HUES6 (cell line): ENCODE measurements at regions not wholly inside any gene's neighbourhood (a gene's known extent, or its start where the extent isn't known, plus 50 kb on each side); places are given as distances from the start of the nearest gene placed in this dataset.
"Not testable (repeated sequence)": the region's sequence is repeated elsewhere in the genome, so short reads cannot be mapped to it uniquely, and the experiment has no call there.

Experiments
- H3K27ac ChIP-seq: 2 replicates; pipeline ENCODE4 v1.7.0; 2013; ENCODE audit warnings: low read depth, mild to moderate bottlenecking, low read length, inconsistent platforms
- H3K27me3 ChIP-seq: 2 replicates; pipeline ENCODE4 v1.6.1; 2013; ENCODE audit warnings: low read length; ENCODE audit not compliant: control insufficient read depth, insufficient read depth
- H3K36me3 ChIP-seq: 2 replicates; pipeline ENCODE4 v1.6.1; 2013; ENCODE audit warnings: low read length; ENCODE audit not compliant: control insufficient read depth, insufficient read depth
- H3K4me1 ChIP-seq: 2 replicates; pipeline ENCODE4 v1.6.1; 2013; ENCODE audit warnings: low read length; ENCODE audit not compliant: control insufficient read depth, insufficient read depth
- H3K4me3 ChIP-seq: 2 replicates; pipeline ENCODE4 v1.5.1; 2013; ENCODE audit warnings: low read depth, low read length
- H3K9ac ChIP-seq: one replicate; pipeline ENCODE4 v1.6.1; 2013; ENCODE audit warnings: mild to moderate bottlenecking, low read length
- H3K9me3 ChIP-seq: 2 replicates; pipeline ENCODE4 v1.6.1; 2013; ENCODE audit warnings: low read depth, low read length; ENCODE audit not compliant: control insufficient read depth, insufficient read depth

DNA sequence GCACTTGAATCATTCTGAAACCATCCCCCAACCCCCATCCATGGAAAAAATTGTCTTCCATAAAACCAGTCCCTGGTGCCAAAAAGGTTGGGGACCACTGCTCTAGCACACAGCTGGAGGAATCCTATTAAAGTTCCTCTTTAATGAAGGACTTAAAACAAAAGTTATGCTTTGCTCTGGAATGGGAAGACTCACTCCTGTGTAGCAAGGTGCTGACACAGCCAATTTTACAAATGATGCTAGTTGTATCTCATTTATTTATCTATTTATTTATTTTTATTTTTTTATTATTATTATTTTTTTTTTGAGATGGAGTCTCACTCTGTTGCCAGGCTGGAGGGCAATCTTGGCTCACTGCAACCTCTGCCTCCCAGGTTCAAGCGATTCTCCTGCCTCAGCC, 58.9 kb upstream of the NDUFV2 start:
- no peaks in the 10 kb centered on the region for H3K27me3 ChIP-seq
- no peak overlapping the region for H3K4me3 ChIP-seq
- no peak overlapping the region for H3K27ac ChIP-seq
- peaks cover under 1% of the 10 kb centered on the region; the same call in 1 of the 2 replicates for H3K4me1 ChIP-seq
- H3K9ac ChIP-seq = no peak overlapping the region
- H3K9me3 ChIP-seq = peaks cover 6% of the 10 kb centered on the region; the same call in 1 of the 2 replicates
- no peaks in the 10 kb centered on the region for H3K36me3 ChIP-seq

GRCh38 chr18:9047715-9048114, 54.8 kb upstream of the NDUFV2 start:
- H3K4me3 ChIP-seq = no peak overlapping the region
- no peak overlapping the region for H3K9ac ChIP-seq
- H3K36me3 ChIP-seq = no peaks in the 10 kb centered on the region
- H3K27me3 ChIP-seq = no peaks in the 10 kb centered on the region
- peaks cover 41% of the 10 kb centered on the region for H3K9me3 ChIP-seq
- no peak overlapping the region for H3K27ac ChIP-seq
- H3K4me1 ChIP-seq = no peaks in the 10 kb centered on the region

DNA sequence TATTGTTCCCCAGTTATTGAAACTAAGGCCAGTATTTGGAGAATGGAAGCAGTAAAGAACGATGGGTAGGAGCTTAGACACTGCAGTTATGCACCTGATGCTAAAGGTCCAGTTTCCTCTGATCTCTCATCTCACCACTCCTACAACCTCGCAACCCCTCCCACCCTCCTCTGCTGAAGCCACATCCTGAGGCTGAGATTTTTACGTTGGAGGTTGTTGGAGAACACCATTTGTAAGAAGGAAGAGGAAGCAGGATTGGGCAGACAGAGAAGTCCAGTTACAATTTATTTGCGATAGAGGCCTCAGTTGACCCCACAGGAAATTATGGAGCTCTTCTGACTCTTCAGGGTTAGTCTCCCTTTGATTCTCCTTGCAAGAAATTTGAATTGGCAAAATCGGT, 54.3 kb upstream of the NDUFV2 start:
- no peak overlapping the region for H3K9ac ChIP-seq
- H3K4me1 ChIP-seq = no peaks in the 10 kb centered on the region
- no peaks in the 10 kb centered on the region for H3K36me3 ChIP-seq
- no peak overlapping the region for H3K4me3 ChIP-seq
- H3K9me3 ChIP-seq = peaks cover 47% of the 10 kb centered on the region
- no peak overlapping the region for H3K27ac ChIP-seq
- H3K27me3 ChIP-seq = no peaks in the 10 kb centered on the region

- Histone ChIP-seq H3K27me3 (no peaks in the 10 kb centered on the region), H3K27ac (no peak overlapping the region)
Observed at GRCh38 chr18:9048808-9049494, 53.5 kb upstream of the NDUFV2 start.

DNA sequence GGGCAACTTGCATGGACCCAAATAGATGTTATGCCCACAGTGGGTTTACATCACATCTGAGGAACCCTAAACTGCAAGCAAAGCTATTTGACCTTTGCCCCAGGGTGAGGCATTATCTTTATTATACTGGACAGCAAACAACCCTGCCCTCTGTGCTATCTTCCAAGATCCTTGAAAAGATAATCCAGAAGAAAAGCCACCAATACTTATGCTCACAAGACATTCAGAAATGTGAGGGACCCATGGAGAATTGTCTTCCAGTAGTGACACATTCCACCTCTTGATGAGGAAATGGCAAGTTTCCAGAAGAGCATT, 53.0 kb upstream of the NDUFV2 start:
- peaks cover 54% of the 10 kb centered on the region for H3K9me3 ChIP-seq

More at GRCh38 chr18:9048808-9049494, 53.5 kb upstream of the NDUFV2 start:
- Histone ChIP-seq H3K4me3 (no peak overlapping the region), H3K4me1 (no peaks in the 10 kb centered on the region), H3K9me3 (peaks cover 54% of the 10 kb centered on the region), H3K9ac (no peak overlapping the region), H3K36me3 (no peaks in the 10 kb centered on the region)

DNA sequence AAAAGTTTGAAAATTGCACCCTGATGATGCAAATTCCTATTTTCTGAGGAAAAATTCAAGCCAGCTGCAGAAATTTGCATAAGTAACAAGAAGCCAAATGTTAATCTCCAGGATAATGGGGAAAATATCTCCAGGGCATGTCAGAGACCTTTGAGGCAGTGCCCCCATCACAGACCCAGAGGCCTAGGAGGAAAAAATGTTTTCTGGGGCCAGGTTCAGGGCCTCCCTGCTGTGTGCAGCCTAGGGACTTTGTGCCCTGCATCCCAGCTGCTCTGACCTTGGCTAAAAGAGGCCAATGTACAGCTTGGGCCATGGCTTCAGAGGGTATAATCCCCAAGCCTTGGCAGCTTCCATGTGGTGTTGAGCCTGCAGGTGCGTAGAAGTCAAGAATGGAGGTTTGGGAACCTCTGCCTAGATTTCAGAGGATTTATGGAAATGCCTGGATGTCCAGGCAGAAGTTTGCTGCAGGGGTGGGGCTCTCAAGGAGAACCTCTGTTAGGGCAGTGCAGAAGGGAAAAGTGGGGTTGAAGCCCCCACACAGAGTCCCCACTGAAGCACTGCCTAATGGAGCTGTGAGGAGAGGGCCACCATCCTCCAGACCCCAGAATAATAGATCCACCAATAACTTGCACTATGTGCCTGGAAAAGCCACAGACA, 51.7 kb upstream of the NDUFV2 start:
- H3K9me3 ChIP-seq = peaks cover 54% of the 10 kb centered on the region
- H3K27ac ChIP-seq, H3K36me3 ChIP-seq, H3K27me3 ChIP-seq, H3K4me1 ChIP-seq, H3K9ac ChIP-seq, H3K4me3 ChIP-seq: not testable (repeated sequence)

More for the DNA sequence above, 53.0 kb upstream of the NDUFV2 start:
- H3K36me3 ChIP-seq = no peaks in the 10 kb centered on the region
- no peak overlapping the region for H3K27ac ChIP-seq
- no peak overlapping the region for H3K9ac ChIP-seq
- H3K4me1 ChIP-seq = no peaks in the 10 kb centered on the region
- no peak overlapping the region for H3K4me3 ChIP-seq
- no peaks in the 10 kb centered on the region for H3K27me3 ChIP-seq
